Upper lobe of right lung (tissue), 1 donor: ENCODE measurements at regions not wholly inside any gene's neighbourhood (a gene's known extent, or its start where the extent isn't known, plus 50 kb on each side); places are given as distances from the start of the nearest gene placed in this dataset.
"Not testable (repeated sequence)": the region's sequence is repeated elsewhere in the genome, so short reads cannot be mapped to it uniquely, and the experiment has no call there.

Source experiments
- ATAC-seq: fragments of 200-7000 bp; cut with Tn5 transposase; one replicate; pipeline ENCODE4 v1.9.1; 2020; ENCODE audit warnings: mild to moderate bottlenecking, moderate library complexity
- DNase-seq: peaks from one replicate; pipeline ENCODE4 v3.0.0-alpha.2; 2020
- H3K27ac ChIP-seq: fragments of 200-600 bp; one replicate; pipeline ENCODE4 v1.8.0; 2022
- H3K27me3 ChIP-seq: fragments of 200-600 bp; one replicate; pipeline ENCODE4 v1.8.0; 2022; ENCODE audit warnings: mild to moderate bottlenecking
- H3K36me3 ChIP-seq: fragments of 200-600 bp; one replicate; pipeline ENCODE4 v1.8.0; 2022
- H3K4me1 ChIP-seq: fragments of 200-600 bp; one replicate; pipeline ENCODE4 v1.8.0; 2022
- H3K4me3 ChIP-seq: fragments of 200-600 bp; one replicate; pipeline ENCODE4 v1.8.0; 2022; ENCODE audit warnings: mild to moderate bottlenecking
- H3K9me3 ChIP-seq: fragments of 200-600 bp; one replicate; pipeline ENCODE4 v1.8.0; 2022
- intact Hi-C: fragments of 100-400 bp; cut with DNase I; formaldehyde crosslinking; loops from one replicate; pipeline ENCODE4 v1.11.0; 2022
- TF ChIP-seq, protein P1 (sequence below): fragments of 200-600 bp; IDR thresholded peaks from one replicate; pipeline ENCODE4 v1.8.0; 2022; ENCODE audit warnings: antibody characterized with exemption
- donor health status: DM: no; HTN: yes; CAD: no; lungs with severe emphysema.

DNA sequence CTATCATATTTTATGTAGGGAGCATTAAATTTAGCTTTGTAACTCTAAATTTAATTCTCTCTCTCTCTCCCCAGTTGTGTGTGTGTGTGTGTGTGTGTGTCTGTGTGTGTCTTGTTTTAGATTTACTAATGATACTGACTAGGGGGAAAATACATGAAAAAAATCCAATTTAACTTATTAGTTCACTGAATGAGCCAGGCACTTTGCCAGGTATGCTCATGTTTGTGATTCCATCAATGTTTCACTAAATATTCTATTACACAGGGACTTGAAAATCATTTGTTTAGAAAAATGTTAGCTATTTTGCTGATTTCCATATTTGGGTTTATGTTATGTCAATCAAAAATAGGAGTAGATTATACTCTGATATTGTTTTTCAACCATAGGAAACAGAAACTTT lies 203.7 kb upstream of the ZNF804A start:
- no peak for DNase-seq
- H3K9me3 ChIP-seq, result no peaks in the 10 kb centered on the region
- H3K27ac ChIP-seq, result no peak overlapping the region
- no peaks in the 10 kb centered on the region for H3K36me3 ChIP-seq
- ATAC-seq, result no peak
- TF ChIP-seq, protein P1, sequence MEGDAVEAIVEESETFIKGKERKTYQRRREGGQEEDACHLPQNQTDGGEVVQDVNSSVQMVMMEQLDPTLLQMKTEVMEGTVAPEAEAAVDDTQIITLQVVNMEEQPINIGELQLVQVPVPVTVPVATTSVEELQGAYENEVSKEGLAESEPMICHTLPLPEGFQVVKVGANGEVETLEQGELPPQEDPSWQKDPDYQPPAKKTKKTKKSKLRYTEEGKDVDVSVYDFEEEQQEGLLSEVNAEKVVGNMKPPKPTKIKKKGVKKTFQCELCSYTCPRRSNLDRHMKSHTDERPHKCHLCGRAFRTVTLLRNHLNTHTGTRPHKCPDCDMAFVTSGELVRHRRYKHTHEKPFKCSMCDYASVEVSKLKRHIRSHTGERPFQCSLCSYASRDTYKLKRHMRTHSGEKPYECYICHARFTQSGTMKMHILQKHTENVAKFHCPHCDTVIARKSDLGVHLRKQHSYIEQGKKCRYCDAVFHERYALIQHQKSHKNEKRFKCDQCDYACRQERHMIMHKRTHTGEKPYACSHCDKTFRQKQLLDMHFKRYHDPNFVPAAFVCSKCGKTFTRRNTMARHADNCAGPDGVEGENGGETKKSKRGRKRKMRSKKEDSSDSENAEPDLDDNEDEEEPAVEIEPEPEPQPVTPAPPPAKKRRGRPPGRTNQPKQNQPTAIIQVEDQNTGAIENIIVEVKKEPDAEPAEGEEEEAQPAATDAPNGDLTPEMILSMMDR, result no peak
- no peaks in the 10 kb centered on the region for H3K4me1 ChIP-seq
- no peaks in the 10 kb centered on the region for H3K27me3 ChIP-seq
- intact Hi-C loops, result no loop called here
- H3K4me3 ChIP-seq, result no peak overlapping the region

DNA sequence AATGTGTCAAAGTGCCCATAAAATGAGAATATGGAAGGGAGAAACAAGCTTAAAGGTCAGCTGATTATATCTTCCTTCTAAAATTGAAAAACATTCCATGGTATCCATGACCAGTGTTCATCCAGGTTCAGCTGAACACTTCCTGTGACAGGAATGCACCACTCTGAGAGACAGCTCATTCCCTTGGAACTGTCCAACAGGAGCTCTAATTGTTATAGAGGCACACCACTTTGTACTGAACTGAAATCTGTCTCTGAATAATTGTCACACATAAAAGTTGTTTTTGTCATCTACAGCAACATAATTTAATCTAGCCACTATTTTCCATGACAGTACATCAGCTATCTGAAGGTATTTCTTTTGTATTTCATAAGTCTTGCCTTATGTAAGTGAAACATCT lies 195.9 kb upstream of the ZNF804A start:
- no peaks in the 10 kb centered on the region for H3K27me3 ChIP-seq
- intact Hi-C loops, result no loop called here
- H3K4me1 ChIP-seq, result no peaks in the 10 kb centered on the region
- ATAC-seq (no peak), DNase-seq (no peak)
- no peaks in the 10 kb centered on the region for H3K36me3 ChIP-seq
- H3K27ac ChIP-seq, result no peak overlapping the region
- TF ChIP-seq, protein P1, result no peak
- H3K9me3 ChIP-seq, result no peaks in the 10 kb centered on the region
- H3K4me3 ChIP-seq, result no peak overlapping the region

DNA sequence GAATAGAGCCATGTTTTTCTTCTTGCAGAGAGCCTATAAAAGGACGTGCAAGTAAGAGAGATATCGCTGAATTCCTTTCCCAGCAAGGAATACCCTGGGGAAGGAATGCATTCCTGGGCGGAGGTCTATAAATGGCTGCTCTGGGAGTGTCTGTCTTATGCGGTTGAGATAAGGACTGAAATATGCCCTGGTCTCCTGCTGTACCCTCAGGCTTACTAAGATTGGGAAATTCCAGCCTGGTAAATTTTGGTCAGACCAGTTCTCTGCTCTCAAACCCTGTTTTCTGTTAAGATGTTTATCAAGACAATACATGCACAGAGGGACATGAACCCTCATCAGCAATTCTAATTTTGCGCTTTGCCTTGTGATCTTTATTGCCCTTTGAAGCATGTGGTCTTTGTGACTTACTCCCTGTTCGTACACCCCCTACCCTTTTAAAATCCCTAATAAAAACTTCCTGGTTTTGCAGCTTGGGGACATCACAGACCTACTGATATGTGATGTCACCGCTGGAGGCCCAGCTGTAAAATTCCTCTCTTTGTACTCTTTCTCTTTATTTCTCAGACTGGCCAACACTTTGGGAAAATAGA lies 191.2 kb upstream of the ZNF804A start:
- intact Hi-C loops, H3K27me3 ChIP-seq, H3K4me3 ChIP-seq, ATAC-seq, DNase-seq, H3K27ac ChIP-seq, H3K4me1 ChIP-seq, H3K36me3 ChIP-seq, H3K9me3 ChIP-seq: not testable (repeated sequence)

DNA sequence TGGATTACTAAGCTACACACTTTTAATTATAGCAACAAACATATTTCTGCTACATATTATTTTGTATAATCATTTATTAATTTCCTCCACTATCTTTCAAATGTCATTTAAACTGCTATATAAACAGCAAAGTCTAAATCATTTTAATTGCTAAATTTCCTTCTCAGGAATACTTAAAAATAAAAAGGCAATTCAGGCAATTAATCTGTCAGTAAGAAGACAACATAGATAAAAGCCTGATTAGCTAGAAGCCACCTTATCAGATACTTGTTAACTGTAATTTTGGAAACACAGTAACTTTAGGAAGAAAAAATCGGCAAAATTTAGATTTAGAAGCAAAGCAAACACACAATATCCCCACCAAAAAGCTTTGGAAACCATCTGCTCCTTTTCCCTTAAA lies 188.2 kb upstream of the ZNF804A start:
- TF ChIP-seq, protein P1, result no peak
- Histone ChIP-seq H3K27ac (no peak overlapping the region), H3K4me1 (no peaks in the 10 kb centered on the region), H3K9me3 (no peaks in the 10 kb centered on the region), H3K4me3 (no peak overlapping the region), H3K36me3 (no peaks in the 10 kb centered on the region), H3K27me3 (no peaks in the 10 kb centered on the region)
- no peak for ATAC-seq
- DNase-seq, result no peak
- intact Hi-C loops, result no loop called here

DNA sequence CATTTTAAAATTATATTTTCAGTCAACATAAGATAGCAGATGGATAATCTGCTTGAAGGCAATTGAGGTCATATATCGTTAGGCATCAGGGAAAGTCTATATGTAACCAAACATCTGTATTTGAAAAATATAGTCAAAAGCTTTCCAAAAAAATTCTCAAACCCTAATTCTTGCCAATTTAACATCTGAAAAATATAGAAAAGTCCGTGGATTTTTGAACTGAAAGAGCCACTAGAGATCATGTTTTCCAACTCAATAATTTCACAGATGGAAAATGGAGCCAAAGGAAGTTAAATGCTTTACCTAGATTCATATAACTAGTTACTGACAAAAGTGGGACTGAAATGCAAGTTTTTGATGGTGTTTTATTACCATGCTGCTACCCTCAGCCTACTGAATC lies 185.1 kb upstream of the ZNF804A start:
- H3K9me3 ChIP-seq, result no peaks in the 10 kb centered on the region
- no peaks in the 10 kb centered on the region for H3K27me3 ChIP-seq
- ATAC-seq (no peak), DNase-seq (no peak)
- no peaks in the 10 kb centered on the region for H3K4me1 ChIP-seq
- intact Hi-C loops, result no loop called here
- H3K36me3 ChIP-seq, result no peaks in the 10 kb centered on the region
- H3K4me3 ChIP-seq, result no peak overlapping the region
- TF ChIP-seq, protein P1, result no peak
- H3K27ac ChIP-seq, result no peak overlapping the region

DNA sequence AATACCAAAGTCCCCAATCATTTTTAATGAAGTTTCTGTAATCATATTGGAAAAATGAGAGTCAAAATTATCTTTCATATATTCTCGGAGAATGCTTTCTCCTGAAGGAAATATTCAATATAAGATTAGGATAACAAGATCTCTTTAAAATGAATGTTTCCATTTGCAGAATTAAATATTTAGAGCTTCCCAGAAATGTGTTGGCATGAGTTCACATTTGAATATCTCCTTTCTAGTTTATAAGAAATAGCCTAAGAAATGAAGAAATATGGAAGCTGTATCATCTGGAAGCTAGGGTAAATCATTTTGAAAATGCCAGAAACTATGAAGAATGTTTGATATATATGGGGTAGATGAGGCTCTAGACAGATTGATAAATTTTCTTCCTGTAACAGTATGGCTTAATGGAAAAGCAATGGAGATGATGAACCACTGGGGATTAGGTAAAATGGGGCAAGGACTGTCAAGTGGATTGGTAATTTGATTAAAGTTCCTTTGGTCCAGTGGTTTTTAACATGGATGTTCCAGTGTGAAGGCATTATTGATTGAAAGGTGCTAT lies 184.6 kb upstream of the ZNF804A start:
- H3K27me3 ChIP-seq, result no peaks in the 10 kb centered on the region
- DNase-seq, result no peak
- H3K4me1 ChIP-seq, result no peaks in the 10 kb centered on the region
- intact Hi-C loops, result no loop called here
- H3K9me3 ChIP-seq, result no peaks in the 10 kb centered on the region
- ATAC-seq, result no peak
- no peaks in the 10 kb centered on the region for H3K36me3 ChIP-seq
- TF ChIP-seq, protein P1, result no peak
- H3K27ac ChIP-seq, result no peak overlapping the region
- no peak overlapping the region for H3K4me3 ChIP-seq
